ENCODE measurements at regions not wholly inside any gene's neighbourhood (a gene's known extent, or its start where the extent isn't known, plus 50 kb on each side); places are given as distances from the start of the nearest gene placed in this dataset.

- no peak for DNase-seq
- intact Hi-C loops (cut with DNase I), result no loop called here
- Histone ChIP-seq H3K27me3 (no peaks in the 10 kb centered on the region), H3K9me3 (no peaks in the 10 kb centered on the region), H3K4me3 (no peak overlapping the region), H3K36me3 (no peaks in the 10 kb centered on the region), H3K27ac (no peak overlapping the region), H3K4me1 (peaks cover 21% of the 10 kb centered on the region)
- peak; percentile 65 for ATAC-seq
- peak; percentile 25 for TF ChIP-seq CTCF (IDR thresholded peaks at IDR 0.05)
These were observed 174.9 kb upstream of the FRMD4B start for GRCh38 chr3:69560818-69561217.

GRCh38 chr3:69560116-69560515 is 174.2 kb upstream of the FRMD4B start:
- no peaks in the 10 kb centered on the region for H3K36me3 ChIP-seq
- no peak for TF ChIP-seq CTCF (IDR thresholded peaks at IDR 0.05)
- no peaks in the 10 kb centered on the region for H3K9me3 ChIP-seq
- H3K27me3 ChIP-seq, result no peaks in the 10 kb centered on the region
- DNase-seq, result no peak
- H3K4me1 ChIP-seq, result peaks cover 21% of the 10 kb centered on the region
- ATAC-seq, result no peak
- intact Hi-C loops (cut with DNase I), result no loop called here
- H3K27ac ChIP-seq, result no peak overlapping the region
- no peak overlapping the region for H3K4me3 ChIP-seq

- H3K27ac ChIP-seq, result no peak overlapping the region
- TF ChIP-seq CTCF (IDR thresholded peaks at IDR 0.05), result no peak
- ATAC-seq (peak; percentile 87), DNase-seq (no peak)
- H3K4me3 ChIP-seq, result no peak overlapping the region
- no peaks in the 10 kb centered on the region for H3K36me3 ChIP-seq
- no peaks in the 10 kb centered on the region for H3K27me3 ChIP-seq
- intact Hi-C loops (cut with DNase I), result no loop called here
- no peaks in the 10 kb centered on the region for H3K9me3 ChIP-seq
- peaks cover 21% of the 10 kb centered on the region for H3K4me1 ChIP-seq
These were observed 173.0 kb upstream of the FRMD4B start for GRCh38 chr3:69558912-69559311.

GRCh38 chr3:69554576-69554975 is 168.7 kb upstream of the FRMD4B start:
- H3K27ac ChIP-seq, result no peak overlapping the region
- ATAC-seq, result no peak
- TF ChIP-seq CTCF (IDR thresholded peaks at IDR 0.05), result no peak

GRCh38 chr3:69553888-69554287 is 168.0 kb upstream of the FRMD4B start:
- DNase-seq, result no peak
- intact Hi-C loops (cut with DNase I), result no loop called here
- no peaks in the 10 kb centered on the region for H3K27me3 ChIP-seq

More at GRCh38 chr3:69554576-69554975, 168.7 kb upstream of the FRMD4B start:
- Histone ChIP-seq H3K4me3 (no peak overlapping the region), H3K9me3 (no peaks in the 10 kb centered on the region), H3K4me1 (peaks cover 13% of the 10 kb centered on the region), H3K36me3 (no peaks in the 10 kb centered on the region), H3K27me3 (no peaks in the 10 kb centered on the region)
- intact Hi-C loops (cut with DNase I), result no loop called here
- no peak for DNase-seq

More at GRCh38 chr3:69553888-69554287, 168.0 kb upstream of the FRMD4B start:
- H3K4me3 ChIP-seq, result no peak overlapping the region
- ATAC-seq, result no peak
- H3K27ac ChIP-seq, result no peak overlapping the region
- no peak for TF ChIP-seq CTCF (IDR thresholded peaks at IDR 0.05)
- no peaks in the 10 kb centered on the region for H3K9me3 ChIP-seq
- no peaks in the 10 kb centered on the region for H3K36me3 ChIP-seq
- peaks cover 8% of the 10 kb centered on the region for H3K4me1 ChIP-seq

Measured in upper lobe of right lung (tissue), 1 donor.